ENCODE measurements at regions not wholly inside any gene's neighbourhood (a gene's known extent, or its start where the extent isn't known, plus 50 kb on each side); places are given as distances from the start of the nearest gene placed in this dataset.
"Not testable (repeated sequence)": the region's sequence is repeated elsewhere in the genome, so short reads cannot be mapped to it uniquely, and the experiment has no call there.

GRCh38 chr1:5142389-5142788, 488.0 kb downstream of the AJAP1 start:
- in situ Hi-C loops (cut with HindIII; ENCODE audit: low sequenced_read_pairs), result no loop called here
- no peak for DNase-seq (ENCODE audit: low spot score)

GRCh38 chr1:5141750-5142149, 487.3 kb downstream of the AJAP1 start:
- DNase-seq (ENCODE audit: low spot score), result no peak
- in situ Hi-C loops (cut with HindIII; ENCODE audit: low sequenced_read_pairs), result no loop called here

DNA sequence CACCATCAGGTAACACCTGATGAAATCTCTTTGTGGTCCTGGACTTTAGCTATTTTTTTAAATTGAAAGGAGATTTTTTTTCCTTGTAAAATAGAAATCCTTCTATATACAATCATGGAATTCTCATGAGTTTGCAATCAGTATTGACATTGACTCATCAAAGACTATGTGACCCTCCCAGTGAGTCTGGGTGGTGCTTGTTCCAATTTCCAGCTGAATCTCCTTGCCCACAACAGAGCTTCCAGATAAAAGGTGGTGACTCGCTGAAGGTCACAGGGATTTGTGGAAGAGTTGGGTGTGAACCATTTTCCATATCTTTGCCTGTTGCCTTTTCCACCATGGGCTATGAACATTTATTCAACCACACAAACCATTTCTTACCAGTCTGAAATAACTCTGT, 486.6 kb downstream of the AJAP1 start:
- DNase-seq (ENCODE audit: low spot score), result no peak
- in situ Hi-C loops (cut with HindIII; ENCODE audit: low sequenced_read_pairs), result no loop called here

- no peak for DNase-seq (ENCODE audit: low spot score)
- in situ Hi-C loops (cut with HindIII; ENCODE audit: low sequenced_read_pairs), result no loop called here
Measured at GRCh38 chr1:5140136-5140535, 485.7 kb downstream of the AJAP1 start.

DNA sequence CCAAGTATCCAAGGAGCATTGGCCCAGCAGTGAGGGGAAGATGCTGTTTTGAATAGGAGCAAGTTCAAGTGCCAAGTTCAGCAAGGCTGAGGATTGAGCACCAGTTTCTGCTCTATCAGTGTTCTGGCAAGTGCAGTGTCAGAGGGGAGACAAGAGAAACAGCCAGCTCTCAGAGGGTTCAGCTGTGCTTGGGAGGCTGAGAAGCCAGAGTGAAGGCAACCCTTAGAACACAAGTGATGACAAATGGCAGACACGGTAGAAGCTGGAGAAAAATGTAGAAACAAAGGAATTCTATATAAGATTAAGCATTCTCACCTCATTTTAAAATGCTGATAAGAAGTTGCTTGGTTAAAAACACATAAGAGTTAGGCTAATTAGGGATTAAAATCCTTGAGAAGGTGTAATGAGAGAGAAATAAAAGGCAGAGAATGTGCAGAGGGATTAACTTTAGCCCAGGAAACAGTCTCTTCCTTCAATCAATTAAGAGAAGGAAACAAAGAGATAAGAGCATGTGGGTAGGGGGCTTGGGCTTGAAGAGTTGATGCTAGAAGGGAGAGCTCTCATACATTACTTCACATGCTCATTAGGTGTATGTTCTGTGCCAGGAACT, 475.4 kb downstream of the AJAP1 start:
- in situ Hi-C loops (cut with HindIII; ENCODE audit: low sequenced_read_pairs), result no loop called here
- no peak for DNase-seq (ENCODE audit: low spot score)

DNA sequence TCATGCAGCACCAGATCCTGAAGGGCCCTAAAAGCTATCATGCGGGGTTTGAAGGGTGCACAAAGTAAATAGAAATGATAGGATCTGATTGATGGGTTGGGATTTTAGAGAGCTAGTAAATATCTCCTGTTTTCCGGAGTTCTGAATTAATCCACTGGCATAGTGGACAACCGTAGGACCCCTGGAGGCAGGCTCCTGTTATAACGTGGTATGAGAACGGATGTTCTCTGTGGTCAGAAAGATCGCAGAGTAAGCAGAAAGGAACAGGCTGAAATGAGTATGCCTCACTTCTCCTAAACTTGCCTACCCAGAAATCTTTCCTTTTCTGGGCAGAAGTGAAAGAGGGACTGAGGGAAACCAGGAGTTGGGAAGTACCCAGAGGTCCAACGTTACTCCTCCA, 470.8 kb downstream of the AJAP1 start:
- in situ Hi-C loops (cut with HindIII; ENCODE audit: low sequenced_read_pairs), result no loop called here
- no peak for DNase-seq (ENCODE audit: low spot score)

DNA sequence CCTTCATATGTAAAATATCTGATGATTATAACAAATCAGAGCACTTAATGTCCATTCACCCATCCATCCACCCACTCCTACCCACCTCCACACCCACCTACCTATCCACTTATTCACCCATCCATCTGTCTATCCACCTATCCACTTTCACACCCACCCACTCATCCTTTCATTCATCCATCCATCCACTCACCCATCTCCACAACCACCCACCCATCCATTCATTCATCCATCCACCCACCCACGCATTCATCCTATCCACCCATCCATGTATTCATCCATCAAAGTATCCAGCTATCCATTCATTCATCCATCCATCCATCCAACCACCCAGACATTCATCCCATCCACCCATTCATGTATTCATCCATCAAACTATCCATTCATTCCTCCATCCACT, 466.1 kb downstream of the AJAP1 start:
- DNase-seq (ENCODE audit: low spot score), result no peak
- in situ Hi-C loops (cut with HindIII; ENCODE audit: low sequenced_read_pairs), result no loop called here

DNA sequence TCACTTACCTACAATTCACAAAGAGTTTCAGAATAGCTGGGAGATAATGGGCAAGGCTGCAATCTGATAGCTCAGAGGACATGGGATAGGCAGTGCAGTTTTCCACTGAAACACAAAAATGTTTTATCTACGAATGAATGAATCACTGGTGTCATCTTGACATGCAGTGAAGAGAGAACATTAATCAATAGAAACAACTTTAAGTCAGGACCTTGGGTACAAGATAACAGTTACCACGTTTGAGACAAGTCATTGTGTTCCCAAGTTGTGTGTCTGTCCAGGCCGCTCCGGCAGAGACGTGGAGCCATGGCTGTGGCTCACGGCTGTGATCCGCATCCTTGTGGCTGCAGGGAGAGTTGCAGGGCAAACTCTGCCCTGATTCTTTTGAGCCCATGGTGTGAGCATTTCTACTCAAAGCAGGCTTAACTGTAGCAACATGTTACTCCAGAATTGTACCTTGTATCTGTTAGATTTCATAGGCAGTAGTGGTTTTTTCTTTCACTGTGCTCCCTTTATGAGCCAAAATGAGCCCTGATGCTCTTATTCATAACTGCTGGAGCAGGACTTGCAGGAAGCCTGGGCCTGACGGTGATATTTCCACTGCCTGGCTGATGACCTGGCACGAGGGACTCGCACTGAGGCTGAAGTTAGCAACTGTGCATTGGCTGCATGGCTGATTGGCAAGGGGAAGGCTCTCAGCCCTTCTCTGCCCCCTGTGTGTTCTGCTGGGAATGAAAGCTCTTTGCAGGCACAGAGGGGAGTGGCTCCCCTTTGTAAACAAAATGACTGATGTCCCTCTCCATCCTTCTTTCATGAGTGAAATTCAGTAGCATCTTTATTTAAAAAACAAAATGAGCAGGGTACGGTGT, 465.2 kb downstream of the AJAP1 start:
- in situ Hi-C loops (cut with HindIII; ENCODE audit: low sequenced_read_pairs), result no loop called here
- DNase-seq (ENCODE audit: low spot score), result no peak

- in situ Hi-C loops (cut with HindIII; ENCODE audit: low sequenced_read_pairs); DNase-seq (ENCODE audit: low spot score): not testable (repeated sequence)
Measured at GRCh38 chr1:5118771-5119170, 464.4 kb downstream of the AJAP1 start.

DNA sequence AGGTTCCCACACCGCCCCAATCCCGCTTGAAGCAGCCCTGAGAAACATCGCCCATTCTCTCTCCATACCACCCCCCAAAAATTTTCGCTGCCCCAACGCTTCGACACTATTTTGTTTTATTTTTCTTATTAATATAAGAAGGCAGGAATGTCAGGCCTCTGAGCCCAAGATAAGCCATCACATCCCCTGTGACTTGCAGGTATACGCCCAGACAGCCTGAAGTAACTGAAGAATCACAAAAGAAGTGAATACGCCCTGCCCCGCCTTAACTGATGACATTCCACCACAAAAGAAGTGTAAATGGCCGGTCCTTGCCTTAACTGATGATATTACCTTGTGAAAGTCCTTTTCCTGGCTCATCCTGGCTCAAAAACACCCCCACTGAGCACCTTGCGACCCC, 463.9 kb downstream of the AJAP1 start:
- DNase-seq (ENCODE audit: low spot score); in situ Hi-C loops (cut with HindIII; ENCODE audit: low sequenced_read_pairs): not testable (repeated sequence)

GRCh38 chr1:5111581-5111980, 457.2 kb downstream of the AJAP1 start:
- DNase-seq (ENCODE audit: low spot score), result no peak
- in situ Hi-C loops (cut with HindIII; ENCODE audit: low sequenced_read_pairs), result no loop called here

DNA sequence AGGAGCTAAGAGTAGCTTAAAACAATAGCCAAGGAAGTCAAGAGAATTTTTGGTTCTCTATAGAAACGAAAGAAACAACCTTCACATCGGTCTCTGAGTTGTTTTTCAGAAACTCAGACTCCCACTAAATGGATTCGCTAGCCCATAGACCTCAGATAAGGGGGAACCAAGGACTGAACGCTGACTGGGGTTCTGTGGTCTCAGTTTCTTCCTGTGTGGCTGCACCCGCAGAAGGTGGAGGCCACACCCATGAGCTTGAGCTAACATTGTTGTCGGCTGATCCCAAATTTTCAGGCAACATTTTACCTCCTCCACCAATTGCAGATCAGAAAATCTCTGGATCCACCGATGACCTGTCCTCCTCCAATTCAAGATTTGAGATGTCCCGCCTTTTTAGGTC, 456.1 kb downstream of the AJAP1 start:
- in situ Hi-C loops (cut with HindIII; ENCODE audit: low sequenced_read_pairs), result no loop called here
- no peak for DNase-seq (ENCODE audit: low spot score)

- DNase-seq (ENCODE audit: low spot score), result no peak
- in situ Hi-C loops (cut with HindIII; ENCODE audit: low sequenced_read_pairs), result no loop called here
Measured at GRCh38 chr1:5109633-5110032, 455.2 kb downstream of the AJAP1 start.

GRCh38 chr1:5108740-5109139, 454.3 kb downstream of the AJAP1 start:
- in situ Hi-C loops (cut with HindIII; ENCODE audit: low sequenced_read_pairs), result no loop called here
- DNase-seq (ENCODE audit: low spot score), result no peak

GRCh38 chr1:5105744-5106143, 451.3 kb downstream of the AJAP1 start:
- DNase-seq (ENCODE audit: low spot score), result no peak
- in situ Hi-C loops (cut with HindIII; ENCODE audit: low sequenced_read_pairs), result no loop called here

GRCh38 chr1:5099558-5099957, 445.1 kb downstream of the AJAP1 start:
- in situ Hi-C loops (cut with HindIII; ENCODE audit: low sequenced_read_pairs), result no loop called here

GRCh38 chr1:5098981-5099385, 444.6 kb downstream of the AJAP1 start:
- no peak for DNase-seq (ENCODE audit: low spot score)
- in situ Hi-C loops (cut with HindIII; ENCODE audit: low sequenced_read_pairs), result no loop called here

More at GRCh38 chr1:5099558-5099957, 445.1 kb downstream of the AJAP1 start:
- no peak for DNase-seq (ENCODE audit: low spot score)

DNA sequence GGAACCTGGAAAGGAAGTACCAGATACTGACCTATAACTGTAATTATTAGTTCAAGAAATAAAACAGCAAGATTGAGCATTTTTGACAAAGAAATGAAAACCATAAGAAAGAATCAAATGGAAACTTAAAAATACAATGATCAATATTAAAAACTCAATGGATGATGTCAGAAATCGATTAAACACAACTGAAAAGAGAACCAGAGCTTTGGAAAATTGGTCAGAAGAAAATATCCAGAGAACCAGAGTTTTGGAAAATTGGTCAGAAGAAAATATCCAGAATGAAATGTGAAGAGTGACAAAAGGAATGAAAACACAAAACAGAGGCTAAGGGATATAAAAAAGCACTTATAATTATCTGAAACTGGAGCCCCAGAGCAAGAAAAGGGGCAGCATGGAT, 438.6 kb downstream of the AJAP1 start:
- in situ Hi-C loops (cut with HindIII; ENCODE audit: low sequenced_read_pairs), result no loop called here
- no peak for DNase-seq (ENCODE audit: low spot score)

DNA sequence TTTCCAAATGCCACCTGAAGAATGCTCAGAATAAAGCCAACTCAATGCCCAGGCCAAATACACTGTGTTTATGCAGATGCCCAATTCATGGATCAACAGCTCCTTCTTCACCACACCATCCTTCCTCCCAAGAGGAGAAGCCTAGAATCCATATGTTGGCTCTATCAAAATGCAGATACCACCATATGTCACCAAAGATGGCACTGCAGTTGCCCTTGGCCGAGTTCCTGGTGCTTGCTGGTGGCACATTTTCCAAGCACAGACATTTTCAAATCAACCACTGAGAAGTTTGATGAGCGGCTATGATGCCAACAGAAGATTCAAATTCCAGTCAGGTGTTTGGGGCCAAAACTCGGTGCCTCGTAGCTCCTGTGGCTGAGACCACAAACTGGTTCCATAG, 430.3 kb downstream of the AJAP1 start:
- in situ Hi-C loops (cut with HindIII; ENCODE audit: low sequenced_read_pairs), result no loop called here
- DNase-seq (ENCODE audit: low spot score), result peak; percentile 18

DNA sequence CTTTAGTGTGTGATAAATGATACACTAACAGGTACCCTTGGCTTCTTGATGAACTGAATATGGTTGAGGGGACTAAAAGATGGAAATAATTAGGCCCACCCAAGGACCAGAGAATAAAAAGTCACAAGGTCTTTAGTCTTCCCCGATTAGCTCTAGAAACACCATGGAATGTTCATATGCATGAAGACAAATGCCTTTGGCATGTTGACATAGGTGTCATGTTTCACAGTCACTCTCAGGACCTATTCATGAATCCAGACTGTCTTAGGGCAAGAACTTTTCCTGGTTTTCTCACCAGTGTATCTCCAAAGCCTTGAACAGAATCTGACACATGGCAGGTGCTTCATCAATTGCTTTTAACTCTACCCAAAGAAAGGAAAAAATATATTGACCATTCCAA, 412.8 kb downstream of the AJAP1 start:
- in situ Hi-C loops (cut with HindIII; ENCODE audit: low sequenced_read_pairs), result no loop called here
- no peak for DNase-seq (ENCODE audit: low spot score)

DNA sequence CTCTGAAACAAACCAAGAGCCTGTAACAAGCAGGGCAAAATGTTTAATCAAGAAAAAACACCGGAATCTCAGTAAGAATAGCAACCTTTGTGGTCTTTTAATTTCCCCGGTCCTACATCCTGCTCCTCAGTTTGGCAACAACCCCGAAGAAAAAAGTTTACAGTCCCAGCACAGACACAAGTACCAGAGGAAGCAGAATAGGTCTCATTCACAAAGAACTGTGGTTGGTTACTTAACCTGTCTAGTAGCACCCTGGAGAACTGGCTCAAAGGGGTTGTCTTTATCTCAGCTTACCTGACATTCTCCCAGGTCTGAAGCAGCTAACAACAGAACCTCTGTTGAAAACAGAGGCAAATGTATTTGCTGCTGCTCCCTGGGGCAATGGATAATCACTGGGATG, 399.3 kb downstream of the AJAP1 start:
- in situ Hi-C loops (cut with HindIII; ENCODE audit: low sequenced_read_pairs), result no loop called here
- DNase-seq (ENCODE audit: low spot score), result no peak

All from G401 (cell line).